Spinal cord (tissue), 9 donors: ENCODE measurements at regions not wholly inside any gene's neighbourhood (a gene's known extent, or its start where the extent isn't known, plus 50 kb on each side); places are given as distances from the start of the nearest gene placed in this dataset.

ENCODE experiments used
- DNase-seq, 6 donors: peaks; one replicate each; pipeline versions ENCODE4 v3.0.0 to v3.0.0-alpha.2; 2013 to 2015; ENCODE audit warnings: low spot score in 6 of 6, low read depth in 4 of 6
- H3K27ac ChIP-seq: one replicate; pipeline ENCODE4 v1.5.1; 2013; ENCODE audit warnings: low read depth, low read length, control low read depth
- H3K27me3 ChIP-seq: one replicate; pipeline ENCODE4 v1.6.1; 2013; ENCODE audit warnings: low read length; ENCODE audit not compliant: control insufficient read depth, insufficient read depth
- H3K36me3 ChIP-seq: one replicate; pipeline ENCODE4 v1.6.1; 2013; ENCODE audit warnings: low read length; ENCODE audit not compliant: control insufficient read depth, insufficient read depth
- H3K4me1 ChIP-seq: one replicate; pipeline ENCODE4 v1.6.1; 2013; ENCODE audit warnings: low read length; ENCODE audit not compliant: control insufficient read depth, insufficient read depth
- H3K4me3 ChIP-seq: one replicate; pipeline ENCODE4 v1.5.1; 2013; ENCODE audit warnings: low read depth, low read length, control low read depth
- H3K9me3 ChIP-seq: one replicate; pipeline ENCODE4 v1.6.1; 2013; ENCODE audit warnings: low read length; ENCODE audit not compliant: control insufficient read depth, insufficient read depth
- WGBS: methylation state at CpG from one replicate; pipeline ENCODE4 v1.1.5; 2013; ENCODE audit warnings: missing lambda C conversion rate; ENCODE audit not compliant: insufficient coverage; 5-methylcytosine and 5-hydroxymethylcytosine counted together
- donor health status: healthy.

GRCh38 chr13:37934339-37935191, 65.0 kb upstream of the TRPC4 start:
- 66% methylated on average over 16 of the region's 25 CpGs for WGBS
- Histone ChIP-seq H3K9me3 (no peaks in the 10 kb centered on the region), H3K36me3 (no peaks in the 10 kb centered on the region), H3K27ac (no peak overlapping the region), H3K27me3 (no peaks in the 10 kb centered on the region), H3K4me1 (no peaks in the 10 kb centered on the region), H3K4me3 (no peak overlapping the region)
- DNase-seq, result no peak

GRCh38 chr13:37929308-37929707, 59.7 kb upstream of the TRPC4 start:
- no peak overlapping the region for H3K4me3 ChIP-seq
- no peak overlapping the region for H3K27ac ChIP-seq
- 46% methylated on average over 4 of the region's 4 CpGs for WGBS
- H3K27me3 ChIP-seq, result no peaks in the 10 kb centered on the region
- DNase-seq, result peak in 1 of 6 donors; percentile 46
- no peaks in the 10 kb centered on the region for H3K4me1 ChIP-seq
- no peaks in the 10 kb centered on the region for H3K9me3 ChIP-seq
- H3K36me3 ChIP-seq, result no peaks in the 10 kb centered on the region

GRCh38 chr13:37927561-37927960, 58.0 kb upstream of the TRPC4 start:
- no peak overlapping the region for H3K4me3 ChIP-seq
- no peaks in the 10 kb centered on the region for H3K36me3 ChIP-seq
- WGBS, result no CpG with 5 or more reads among the region's 4 CpGs
- H3K27ac ChIP-seq, result no peak overlapping the region
- no peaks in the 10 kb centered on the region for H3K9me3 ChIP-seq
- no peaks in the 10 kb centered on the region for H3K27me3 ChIP-seq
- DNase-seq, result peak in 2 of 6 donors; percentile 3 to 63
- no peaks in the 10 kb centered on the region for H3K4me1 ChIP-seq

- Histone ChIP-seq H3K4me3 (no peak overlapping the region), H3K27me3 (no peaks in the 10 kb centered on the region), H3K9me3 (no peaks in the 10 kb centered on the region), H3K36me3 (no peaks in the 10 kb centered on the region), H3K4me1 (no peaks in the 10 kb centered on the region), H3K27ac (no peak overlapping the region)
- DNase-seq, result no peak
- whole genome bisulfite sequencing, result 97% methylated on average over 3 of the region's 7 CpGs
Measured at GRCh38 chr13:37925878-37926473, 56.4 kb upstream of the TRPC4 start.

GRCh38 chr13:37923236-37923635, 53.7 kb upstream of the TRPC4 start:
- Histone ChIP-seq H3K36me3 (no peaks in the 10 kb centered on the region), H3K4me3 (no peak overlapping the region), H3K27me3 (no peaks in the 10 kb centered on the region), H3K4me1 (no peaks in the 10 kb centered on the region), H3K27ac (no peak overlapping the region), H3K9me3 (no peaks in the 10 kb centered on the region)
- no peak for DNase-seq

GRCh38 chr13:37919329-37919880, 49.8 kb upstream of the TRPC4 start:
- Histone ChIP-seq H3K9me3 (no peaks in the 10 kb centered on the region), H3K36me3 (no peaks in the 10 kb centered on the region), H3K27me3 (no peaks in the 10 kb centered on the region), H3K27ac (no peak overlapping the region), H3K4me1 (no peaks in the 10 kb centered on the region), H3K4me3 (no peak overlapping the region)
- DNase-seq, result peak in 1 of 6 donors; percentile 24
- no CpG with 5 or more reads among the region's 4 CpGs for WGBS
